HFF-Myc (cell line): ENCODE measurements at regions not wholly inside any gene's neighbourhood (a gene's known extent, or its start where the extent isn't known, plus 50 kb on each side); places are given as distances from the start of the nearest gene placed in this dataset.
"Not testable (repeated sequence)": the region's sequence is repeated elsewhere in the genome, so short reads cannot be mapped to it uniquely, and the experiment has no call there.

Experiments
- DNase-seq: peaks from one replicate; pipeline ENCODE4 v3.0.0-alpha.2; 2011; ENCODE audit warnings: low read depth; ENCODE audit errors: extremely low read depth
- H3K4me3 ChIP-seq: replicated peaks from 2 replicates; pipeline ENCODE4 v1.5.1; 2011; ENCODE audit warnings: low read depth, mild to moderate bottlenecking, control low read depth, low read length
- TF ChIP-seq, protein P1 (sequence below): IDR thresholded peaks from 2 replicates; pipeline ENCODE4 v1.5.1; 2012; ENCODE audit warnings: mild to moderate bottlenecking, low read depth, low read length, control low read depth; ENCODE audit errors: missing control alignments

DNA sequence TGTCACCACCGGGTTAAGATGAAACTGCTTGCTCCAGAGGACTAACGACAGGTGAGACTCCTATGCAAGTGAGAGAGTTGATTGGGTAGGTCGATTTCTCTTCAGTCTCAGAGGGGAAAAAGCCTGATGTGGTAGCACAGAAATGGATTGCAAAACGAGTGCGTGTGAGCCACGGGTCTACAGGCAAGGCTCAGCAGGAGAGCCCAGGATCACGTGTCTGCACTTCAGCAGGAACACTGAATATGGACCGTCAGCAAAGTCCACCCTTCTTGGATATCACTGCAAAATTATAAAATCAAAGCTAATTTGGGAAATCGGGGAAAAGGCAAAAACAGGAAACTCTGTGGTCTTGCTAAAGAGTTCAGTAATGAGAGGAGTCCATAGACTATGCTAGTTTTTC, 107.7 kb upstream of the ZNF648 start:
- DNase-seq: no peak
- H3K4me3 ChIP-seq: no peak overlapping the region
- TF ChIP-seq, protein P1, sequence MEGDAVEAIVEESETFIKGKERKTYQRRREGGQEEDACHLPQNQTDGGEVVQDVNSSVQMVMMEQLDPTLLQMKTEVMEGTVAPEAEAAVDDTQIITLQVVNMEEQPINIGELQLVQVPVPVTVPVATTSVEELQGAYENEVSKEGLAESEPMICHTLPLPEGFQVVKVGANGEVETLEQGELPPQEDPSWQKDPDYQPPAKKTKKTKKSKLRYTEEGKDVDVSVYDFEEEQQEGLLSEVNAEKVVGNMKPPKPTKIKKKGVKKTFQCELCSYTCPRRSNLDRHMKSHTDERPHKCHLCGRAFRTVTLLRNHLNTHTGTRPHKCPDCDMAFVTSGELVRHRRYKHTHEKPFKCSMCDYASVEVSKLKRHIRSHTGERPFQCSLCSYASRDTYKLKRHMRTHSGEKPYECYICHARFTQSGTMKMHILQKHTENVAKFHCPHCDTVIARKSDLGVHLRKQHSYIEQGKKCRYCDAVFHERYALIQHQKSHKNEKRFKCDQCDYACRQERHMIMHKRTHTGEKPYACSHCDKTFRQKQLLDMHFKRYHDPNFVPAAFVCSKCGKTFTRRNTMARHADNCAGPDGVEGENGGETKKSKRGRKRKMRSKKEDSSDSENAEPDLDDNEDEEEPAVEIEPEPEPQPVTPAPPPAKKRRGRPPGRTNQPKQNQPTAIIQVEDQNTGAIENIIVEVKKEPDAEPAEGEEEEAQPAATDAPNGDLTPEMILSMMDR: no peak

DNA sequence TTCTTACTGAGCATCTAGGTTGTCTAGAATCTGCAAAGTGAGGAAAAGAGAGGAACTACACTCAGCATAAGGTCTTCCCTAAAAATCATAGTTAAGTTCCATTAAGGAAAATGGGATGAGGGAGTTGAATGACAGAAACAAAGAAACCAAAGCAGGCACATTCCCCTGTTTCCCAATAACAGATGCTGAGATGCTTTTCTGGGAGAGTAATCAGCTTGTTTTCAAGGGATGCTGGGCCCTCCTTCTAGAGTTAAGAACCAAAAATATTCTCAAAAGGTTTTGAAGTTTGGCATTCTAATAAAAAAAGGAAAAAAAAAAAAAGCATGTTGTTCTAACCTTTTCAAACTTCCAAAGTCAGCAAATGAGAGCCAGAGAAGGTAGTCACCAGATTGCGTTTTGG, 105.2 kb upstream of the ZNF648 start:
- H3K4me3 ChIP-seq: no peak overlapping the region
- TF ChIP-seq, protein P1: no peak
- no peak for DNase-seq

DNA sequence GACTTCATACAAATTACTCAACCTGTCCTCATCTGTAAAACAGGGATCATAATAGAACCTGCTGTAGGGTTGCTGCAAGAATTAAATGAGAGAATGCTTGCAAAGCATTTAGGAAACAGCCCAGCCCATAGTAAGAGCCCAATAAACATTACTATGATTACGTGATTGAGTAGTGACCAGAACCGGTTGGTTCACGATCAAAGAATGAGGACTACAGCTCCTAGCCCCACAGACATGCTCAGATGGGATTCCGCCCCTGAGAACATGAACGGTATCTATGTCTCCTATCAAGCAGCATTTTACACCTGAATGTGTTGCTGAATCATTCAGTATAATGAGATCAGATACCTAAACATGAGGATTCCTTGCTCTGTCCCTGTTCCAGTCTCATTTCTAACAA, 104.8 kb upstream of the ZNF648 start:
- DNase-seq: no peak
- TF ChIP-seq, protein P1: no peak
- no peak overlapping the region for H3K4me3 ChIP-seq

DNA sequence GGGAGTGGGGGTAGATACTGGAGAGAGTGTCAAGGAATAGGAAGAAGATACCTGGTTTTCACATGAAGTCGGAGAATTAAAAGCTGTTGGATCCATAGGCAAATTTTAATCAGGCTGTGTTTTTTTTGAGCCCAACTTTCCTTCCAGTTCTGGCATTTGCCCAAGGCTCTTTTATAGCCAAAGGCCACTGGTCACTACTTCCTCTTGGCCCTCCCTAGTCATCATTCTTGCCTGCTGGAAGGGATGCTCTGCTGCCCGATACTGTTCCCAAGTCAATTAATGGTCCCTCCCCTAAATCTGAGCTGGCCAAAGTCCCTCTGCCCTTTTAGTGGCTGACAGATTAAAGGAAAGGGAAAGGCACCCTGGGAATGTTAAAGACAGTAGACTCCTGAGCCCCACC, 102.8 kb upstream of the ZNF648 start:
- DNase-seq: no peak

DNA sequence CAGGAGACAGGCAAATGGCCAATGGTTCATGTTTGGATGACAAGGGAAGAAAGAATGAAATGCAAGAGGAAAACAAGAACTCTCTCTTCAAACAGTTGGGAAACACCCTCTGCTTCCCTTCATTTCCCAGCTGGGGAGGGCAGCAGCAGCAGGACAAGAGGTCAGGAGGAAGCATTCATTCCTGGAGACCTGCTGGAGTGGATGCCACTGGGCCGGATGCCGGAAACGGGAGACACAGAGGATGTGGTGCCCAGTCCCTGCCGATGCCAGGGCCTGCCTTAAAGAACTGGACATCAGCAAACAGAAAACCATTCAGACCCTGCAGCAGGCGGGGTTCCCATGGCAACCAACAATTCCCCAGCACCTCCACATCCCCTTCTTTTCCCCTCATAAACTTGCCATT, 102.3 kb upstream of the ZNF648 start:
- TF ChIP-seq, protein P1: no peak
- H3K4me3 ChIP-seq: no peak overlapping the region
- DNase-seq: no peak

More for the DNA sequence above, 102.8 kb upstream of the ZNF648 start:
- TF ChIP-seq, protein P1: no peak
- H3K4me3 ChIP-seq: no peak overlapping the region

DNA sequence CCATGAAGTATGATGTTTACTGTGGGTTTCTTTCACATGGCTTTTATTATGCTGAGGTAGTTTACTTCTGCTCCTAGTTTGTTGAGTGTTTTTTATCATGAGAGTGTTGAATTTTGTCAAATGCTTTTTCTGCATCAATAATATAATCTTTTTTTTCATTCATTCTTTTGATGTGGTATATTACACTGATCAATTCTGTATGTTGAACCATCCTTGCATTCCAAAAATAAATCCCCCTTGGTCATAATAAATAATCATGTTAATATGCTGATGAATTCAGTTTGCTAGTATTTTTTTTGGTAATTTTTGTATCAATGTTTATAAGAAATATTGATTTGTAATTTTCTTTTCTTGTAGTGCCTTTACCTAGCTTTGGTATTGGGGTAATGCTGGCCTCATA, 97.9 kb upstream of the ZNF648 start:
- no peak for DNase-seq
- H3K4me3 ChIP-seq: no peak overlapping the region
- TF ChIP-seq, protein P1: no peak

DNA sequence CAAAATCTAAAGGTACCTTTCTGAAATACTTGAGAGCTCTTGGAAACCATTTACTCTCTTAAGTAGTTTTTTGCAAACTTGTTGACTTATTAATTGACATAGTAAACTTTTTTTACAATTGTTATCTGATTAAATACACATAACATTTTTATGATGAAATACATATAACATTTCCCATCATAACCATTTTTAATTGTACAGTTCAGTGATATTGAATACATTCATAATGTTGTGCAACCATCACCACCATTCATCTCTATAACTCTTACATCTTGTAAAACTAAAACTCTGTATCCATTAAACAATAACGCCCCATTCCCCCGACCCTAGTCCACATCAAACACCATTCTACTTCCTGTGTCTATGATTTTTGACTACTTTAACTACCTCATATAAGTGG, 95.7 kb upstream of the ZNF648 start:
- no peak overlapping the region for H3K4me3 ChIP-seq
- no peak for DNase-seq
- TF ChIP-seq, protein P1: no peak

DNA sequence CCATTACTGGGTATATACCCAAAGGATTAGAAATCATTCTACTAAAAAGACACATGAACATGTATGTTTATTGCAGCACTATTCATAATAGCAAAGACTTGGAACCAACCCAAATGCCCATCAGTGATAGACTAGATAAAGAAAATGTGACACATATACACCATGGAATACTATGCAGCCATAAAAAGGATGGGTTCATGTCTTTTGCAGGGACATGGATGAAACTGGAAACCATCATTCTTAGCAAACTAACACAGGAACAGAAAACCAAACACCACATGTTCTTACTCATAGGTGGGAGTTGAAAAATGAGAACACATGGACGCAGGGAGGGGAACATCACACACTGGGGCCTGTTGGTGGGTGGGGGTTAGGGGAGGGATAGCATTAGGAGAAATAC, 92.9 kb upstream of the ZNF648 start:
- H3K4me3 ChIP-seq, DNase-seq: not testable (repeated sequence)
